ENCODE measurements at regions not wholly inside any gene's neighbourhood (a gene's known extent, or its start where the extent isn't known, plus 50 kb on each side); places are given as distances from the start of the nearest gene placed in this dataset.

- in situ Hi-C loops (cut with HindIII; ENCODE audit: low sequenced_read_pairs), result no loop called here
Observed at GRCh38 chr12:114826244-114826643, 142.3 kb upstream of the TBX3 start.

GRCh38 chr12:114823724-114824123, 139.7 kb upstream of the TBX3 start:
- DNase-seq (ENCODE audit: low read depth, low spot score), result no peak
- TF ChIP-seq CTCF (IDR thresholded peaks at IDR 0.05; ENCODE audit: low read depth, low read length), result no peak
- in situ Hi-C loops (cut with HindIII; ENCODE audit: low sequenced_read_pairs), result no loop called here
- no peak overlapping the region for H3K4me3 ChIP-seq (ENCODE audit: low read depth, low read length)

More at GRCh38 chr12:114826244-114826643, 142.3 kb upstream of the TBX3 start:
- no peak for DNase-seq (ENCODE audit: low read depth, low spot score)
- no peak for TF ChIP-seq CTCF (IDR thresholded peaks at IDR 0.05; ENCODE audit: low read depth, low read length)
- no peak overlapping the region for H3K4me3 ChIP-seq (ENCODE audit: low read depth, low read length)

- DNase-seq (ENCODE audit: low read depth, low spot score), result no peak
- no peak for TF ChIP-seq CTCF (IDR thresholded peaks at IDR 0.05; ENCODE audit: low read depth, low read length)
- in situ Hi-C loops (cut with HindIII; ENCODE audit: low sequenced_read_pairs), result no loop called here
- no peak overlapping the region for H3K4me3 ChIP-seq (ENCODE audit: low read depth, low read length)
Observed at GRCh38 chr12:114821570-114821969, 137.6 kb upstream of the TBX3 start.

- in situ Hi-C loops (cut with HindIII; ENCODE audit: low sequenced_read_pairs), result no loop called here
- H3K4me3 ChIP-seq (ENCODE audit: low read depth, low read length), result no peak overlapping the region
- DNase-seq (ENCODE audit: low read depth, low spot score), result no peak
- no peak for TF ChIP-seq CTCF (IDR thresholded peaks at IDR 0.05; ENCODE audit: low read depth, low read length)
Observed at GRCh38 chr12:114820796-114821195, 136.8 kb upstream of the TBX3 start.

DNA sequence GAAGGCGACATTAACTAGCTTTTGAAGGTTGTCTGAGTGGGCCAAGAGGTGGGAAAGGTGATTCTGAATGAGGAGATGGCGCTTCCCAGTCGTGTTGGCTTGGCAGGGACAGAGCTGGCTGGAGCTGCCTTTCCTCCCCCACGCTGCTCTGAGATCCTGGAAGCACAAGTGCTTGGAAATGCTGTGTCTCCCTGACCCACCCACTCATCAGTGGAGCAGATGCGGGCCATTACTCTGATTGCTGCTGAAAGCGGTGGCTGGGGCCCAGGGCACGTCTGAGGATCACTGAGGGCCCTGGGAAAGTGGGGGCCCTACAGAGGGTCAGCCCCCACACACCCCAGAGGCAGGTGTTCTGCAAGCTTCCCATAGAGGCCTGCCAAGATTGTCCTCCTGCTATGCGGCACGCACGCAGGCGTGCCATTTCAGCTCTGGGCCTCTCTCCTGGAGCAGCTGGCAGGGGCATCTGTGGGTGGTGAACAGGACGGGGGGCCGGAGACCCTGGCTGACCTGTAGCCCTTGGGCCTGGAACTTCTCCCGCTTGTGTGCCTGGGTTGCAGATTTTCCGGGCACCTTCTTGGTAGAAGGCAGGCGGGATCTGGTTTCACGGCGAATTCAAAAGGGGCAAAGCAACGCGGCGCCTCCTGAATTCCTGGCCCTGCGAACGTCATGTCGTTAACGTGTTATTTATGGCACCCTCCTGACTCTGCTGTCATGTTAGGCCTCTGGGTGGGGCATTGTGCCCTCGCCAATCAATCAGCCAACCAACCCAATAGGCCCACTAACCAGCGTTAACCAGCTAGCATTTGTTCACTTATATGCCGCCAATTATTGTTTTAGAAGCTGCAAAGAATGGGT, 133.8 kb upstream of the TBX3 start:
- TF ChIP-seq CTCF (IDR thresholded peaks at IDR 0.05; ENCODE audit: low read depth, low read length), result no peak
- no peak for DNase-seq (ENCODE audit: low read depth, low spot score)
- H3K4me3 ChIP-seq (ENCODE audit: low read depth, low read length), result no peak overlapping the region
- in situ Hi-C loops (cut with HindIII; ENCODE audit: low sequenced_read_pairs), result no loop called here

DNA sequence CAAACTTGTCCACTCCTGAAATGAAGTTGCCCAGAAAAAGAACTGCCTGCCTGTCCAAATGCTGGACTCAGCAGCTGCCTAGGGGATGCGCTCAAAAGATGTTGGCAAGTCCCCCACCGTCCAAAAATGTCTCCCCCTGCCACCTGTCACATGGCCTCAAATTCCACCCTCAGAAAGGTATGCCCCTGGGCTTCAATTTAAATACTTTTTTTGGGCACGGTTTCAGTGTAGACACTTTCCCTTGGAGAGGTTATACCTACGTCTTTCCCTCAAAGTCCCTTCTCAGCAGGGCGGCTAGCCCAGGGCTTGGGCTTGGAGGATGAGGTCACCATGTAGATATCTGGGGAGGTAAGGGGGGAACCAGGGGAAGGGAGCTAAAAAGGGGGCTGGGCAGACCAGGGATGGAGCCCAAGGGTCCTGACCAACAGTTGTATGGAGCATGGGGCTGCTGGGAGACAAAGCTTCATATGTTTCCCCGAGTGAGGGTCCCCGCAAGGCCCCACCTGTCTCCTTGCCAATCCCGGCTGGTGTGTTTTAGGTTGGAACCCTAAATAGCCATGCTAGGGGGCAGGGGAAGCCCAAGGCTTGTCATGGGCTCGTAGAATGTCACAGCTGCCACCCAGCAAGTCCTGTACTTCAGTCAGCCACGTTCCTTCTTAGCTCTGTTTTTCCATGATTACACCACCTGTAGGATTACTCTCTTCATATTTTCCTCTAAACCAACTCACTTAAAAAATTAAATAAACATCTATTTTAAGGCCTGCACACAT, 131.2 kb upstream of the TBX3 start:
- in situ Hi-C loops (cut with HindIII; ENCODE audit: low sequenced_read_pairs), result no loop called here
- H3K4me3 ChIP-seq (ENCODE audit: low read depth, low read length), result no peak overlapping the region
- no peak for DNase-seq (ENCODE audit: low read depth, low spot score)
- no peak for TF ChIP-seq CTCF (IDR thresholded peaks at IDR 0.05; ENCODE audit: low read depth, low read length)

Measured in astrocyte of the spinal cord (primary cell).